ENCODE measurements at regions not wholly inside any gene's neighbourhood (a gene's known extent, or its start where the extent isn't known, plus 50 kb on each side); places are given as distances from the start of the nearest gene placed in this dataset.

DNA sequence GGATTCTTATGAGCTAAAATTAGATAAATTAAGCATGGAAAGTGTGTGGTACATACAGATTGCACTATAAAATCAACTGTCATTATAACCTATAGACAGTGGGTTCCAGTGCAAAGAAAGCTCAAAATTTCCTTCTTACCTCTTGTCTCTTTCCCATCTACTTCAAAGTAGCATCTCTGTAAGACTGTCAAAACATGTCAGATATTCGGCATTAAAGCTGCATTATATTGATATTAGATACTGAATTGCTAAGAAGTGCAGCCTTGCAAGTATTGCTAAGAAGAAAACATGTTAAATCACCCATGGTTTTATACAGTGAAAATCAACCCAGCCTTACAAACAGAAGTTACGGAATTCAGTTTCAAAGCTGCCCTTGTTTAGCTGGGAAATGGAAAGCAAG is 849.8 kb upstream of the FAT3 start:
- no peaks in the 10 kb centered on the region for H4K20me1 ChIP-seq (ENCODE audit: control insufficient read depth, insufficient read depth, low read depth, low read length)
- no peaks in the 10 kb centered on the region for H3K9me3 ChIP-seq (ENCODE audit: control insufficient read depth, insufficient read depth, low read length)
- H3K4me2 ChIP-seq (ENCODE audit: low read length): no peak overlapping the region
- no peaks in the 10 kb centered on the region for H3K4me1 ChIP-seq (ENCODE audit: control insufficient read depth, low read length)
- H3K79me2 ChIP-seq (ENCODE audit: control insufficient read depth, low read length): no peaks in the 10 kb centered on the region
- H3F3A ChIP-seq (ENCODE audit: control insufficient read depth, insufficient read depth): no peaks in the 10 kb centered on the region
- no peaks in the 10 kb centered on the region for H3K9me2 ChIP-seq (replicated peaks; ENCODE audit: control insufficient read depth, low read length)
- no peaks in the 10 kb centered on the region for H3K27me3 ChIP-seq (ENCODE audit: control insufficient read depth, low read length)
- TF ChIP-seq, protein P1, sequence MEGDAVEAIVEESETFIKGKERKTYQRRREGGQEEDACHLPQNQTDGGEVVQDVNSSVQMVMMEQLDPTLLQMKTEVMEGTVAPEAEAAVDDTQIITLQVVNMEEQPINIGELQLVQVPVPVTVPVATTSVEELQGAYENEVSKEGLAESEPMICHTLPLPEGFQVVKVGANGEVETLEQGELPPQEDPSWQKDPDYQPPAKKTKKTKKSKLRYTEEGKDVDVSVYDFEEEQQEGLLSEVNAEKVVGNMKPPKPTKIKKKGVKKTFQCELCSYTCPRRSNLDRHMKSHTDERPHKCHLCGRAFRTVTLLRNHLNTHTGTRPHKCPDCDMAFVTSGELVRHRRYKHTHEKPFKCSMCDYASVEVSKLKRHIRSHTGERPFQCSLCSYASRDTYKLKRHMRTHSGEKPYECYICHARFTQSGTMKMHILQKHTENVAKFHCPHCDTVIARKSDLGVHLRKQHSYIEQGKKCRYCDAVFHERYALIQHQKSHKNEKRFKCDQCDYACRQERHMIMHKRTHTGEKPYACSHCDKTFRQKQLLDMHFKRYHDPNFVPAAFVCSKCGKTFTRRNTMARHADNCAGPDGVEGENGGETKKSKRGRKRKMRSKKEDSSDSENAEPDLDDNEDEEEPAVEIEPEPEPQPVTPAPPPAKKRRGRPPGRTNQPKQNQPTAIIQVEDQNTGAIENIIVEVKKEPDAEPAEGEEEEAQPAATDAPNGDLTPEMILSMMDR (IDR thresholded peaks at IDR 0.05; ENCODE audit: low read depth, low read length, poor library complexity, severe bottlenecking): no peak
- TF ChIP-seq EZH2phosphoT487 (IDR thresholded peaks at IDR 0.05; ENCODE audit: borderline replicate concordance, low read length): no peak
- no peaks in the 10 kb centered on the region for H3K36me3 ChIP-seq (ENCODE audit: control insufficient read depth, low read length)
- no peak overlapping the region for H3K27ac ChIP-seq (ENCODE audit: low read depth, low read length)
- H3K4me3 ChIP-seq (ENCODE audit: low read length): no peak overlapping the region

DNA sequence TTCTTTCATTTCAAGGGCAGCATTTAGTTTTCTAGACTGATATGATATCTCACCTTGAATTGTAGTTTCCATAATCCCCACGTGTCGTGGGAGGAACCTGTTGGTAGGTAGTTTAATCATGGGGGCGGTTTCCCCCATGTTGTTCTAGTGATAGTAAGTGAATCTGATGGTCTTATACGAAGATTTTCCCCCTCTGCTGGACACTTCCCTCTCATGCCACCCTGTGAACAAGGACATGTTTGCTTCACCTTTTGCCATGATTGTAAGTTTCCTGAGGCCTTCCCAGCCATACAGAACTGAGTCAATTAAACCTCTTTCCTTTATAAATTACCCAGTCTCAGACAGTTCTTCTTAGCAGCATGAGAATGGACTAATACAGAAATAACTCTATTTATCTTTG is 851.1 kb upstream of the FAT3 start:
- H3K4me3 ChIP-seq (ENCODE audit: low read length): no peak overlapping the region
- H3F3A ChIP-seq (ENCODE audit: control insufficient read depth, insufficient read depth): no peaks in the 10 kb centered on the region
- H3K9me2 ChIP-seq (replicated peaks; ENCODE audit: control insufficient read depth, low read length): no peaks in the 10 kb centered on the region
- H3K4me2 ChIP-seq (ENCODE audit: low read length): no peak overlapping the region
- H3K36me3 ChIP-seq (ENCODE audit: control insufficient read depth, low read length): no peaks in the 10 kb centered on the region
- no peaks in the 10 kb centered on the region for H3K79me2 ChIP-seq (ENCODE audit: control insufficient read depth, low read length)
- H3K27ac ChIP-seq (ENCODE audit: low read depth, low read length): no peak overlapping the region
- no peak for TF ChIP-seq EZH2phosphoT487 (IDR thresholded peaks at IDR 0.05; ENCODE audit: borderline replicate concordance, low read length)
- TF ChIP-seq, protein P1 (IDR thresholded peaks at IDR 0.05; ENCODE audit: low read depth, low read length, poor library complexity, severe bottlenecking): no peak
- no peaks in the 10 kb centered on the region for H3K4me1 ChIP-seq (ENCODE audit: control insufficient read depth, low read length)
- no peaks in the 10 kb centered on the region for H4K20me1 ChIP-seq (ENCODE audit: control insufficient read depth, insufficient read depth, low read depth, low read length)
- no peaks in the 10 kb centered on the region for H3K9me3 ChIP-seq (ENCODE audit: control insufficient read depth, insufficient read depth, low read length)
- no peaks in the 10 kb centered on the region for H3K27me3 ChIP-seq (ENCODE audit: control insufficient read depth, low read length)

DNA sequence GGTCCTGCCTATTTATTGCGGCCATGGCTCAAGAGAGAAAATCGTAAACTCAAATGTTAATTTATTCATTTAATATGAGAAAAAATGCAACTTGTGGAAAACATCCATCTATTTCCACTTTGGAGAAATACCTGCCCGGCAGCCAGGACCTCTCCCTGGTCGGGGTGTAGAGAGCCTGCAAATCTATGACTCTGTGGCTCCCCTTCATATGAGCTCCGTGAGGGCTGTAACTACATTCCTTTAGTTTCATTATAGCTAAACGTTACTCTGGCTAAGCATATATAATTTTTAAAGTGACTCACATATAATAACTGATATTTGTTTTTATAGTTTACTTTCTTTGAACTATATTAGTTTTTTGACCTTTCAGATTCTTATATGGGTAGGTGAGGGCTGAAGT is 857.8 kb upstream of the FAT3 start:
- Histone ChIP-seq H3K9me2 (replicated peaks; ENCODE audit: control insufficient read depth, low read length) (no peaks in the 10 kb centered on the region), H3K4me3 (ENCODE audit: low read length) (no peak overlapping the region), H3F3A (ENCODE audit: control insufficient read depth, insufficient read depth) (no peaks in the 10 kb centered on the region), H3K4me2 (ENCODE audit: low read length) (no peak overlapping the region), H3K4me1 (ENCODE audit: control insufficient read depth, low read length) (no peaks in the 10 kb centered on the region), H3K79me2 (ENCODE audit: control insufficient read depth, low read length) (no peaks in the 10 kb centered on the region), H3K9me3 (ENCODE audit: control insufficient read depth, insufficient read depth, low read length) (no peaks in the 10 kb centered on the region), H3K27me3 (ENCODE audit: control insufficient read depth, low read length) (no peaks in the 10 kb centered on the region), H3K27ac (ENCODE audit: low read depth, low read length) (no peak overlapping the region), H3K36me3 (ENCODE audit: control insufficient read depth, low read length) (no peaks in the 10 kb centered on the region), H4K20me1 (ENCODE audit: control insufficient read depth, insufficient read depth, low read depth, low read length) (no peaks in the 10 kb centered on the region)
- TF ChIP-seq EZH2phosphoT487 (IDR thresholded peaks at IDR 0.05; ENCODE audit: borderline replicate concordance, low read length): no peak
- TF ChIP-seq, protein P1 (IDR thresholded peaks at IDR 0.05; ENCODE audit: low read depth, low read length, poor library complexity, severe bottlenecking): no peak

Data from DOHH2 (cell line).